DND-41 (cell line): ENCODE measurements at regions not wholly inside any gene's neighbourhood (a gene's known extent, or its start where the extent isn't known, plus 50 kb on each side); places are given as distances from the start of the nearest gene placed in this dataset.

Experiments
- ATAC-seq: fragments of 200-7000 bp; cut with Tn5 transposase; 3 replicates; pipeline ENCODE4 v1.9.1; 2021; ENCODE audit warnings: low read depth; ENCODE audit not compliant: insufficient read depth
- DNase-seq: peaks from one replicate; pipeline ENCODE4 v3.0.0-alpha.2; 2020
- H2AFZ ChIP-seq: 2 replicates; pipeline ENCODE4 v1.6.0; 2012; ENCODE audit warnings: low read depth, low read length
- H3K27ac ChIP-seq: 2 replicates; pipeline ENCODE4 v1.5.1; 2012; ENCODE audit warnings: low read length, inconsistent platforms
- H3K27me3 ChIP-seq: fragments of 200-600 bp; sonication (generic); 2 replicates; pipeline ENCODE4 v1.6.0; 2012; ENCODE audit warnings: low read length, mild to moderate bottlenecking, inconsistent platforms; ENCODE audit not compliant: insufficient read depth, poor library complexity
- H3K36me3 ChIP-seq: 2 replicates; pipeline ENCODE4 v1.5.1; 2012; ENCODE audit warnings: low read length, inconsistent platforms; ENCODE audit not compliant: insufficient read depth
- H3K4me1 ChIP-seq: 2 replicates; pipeline ENCODE4 v1.5.1; 2012; ENCODE audit warnings: mild to moderate bottlenecking, low read length; ENCODE audit not compliant: insufficient read depth
- H3K4me2 ChIP-seq: 2 replicates; pipeline ENCODE4 v1.6.0; 2012; ENCODE audit warnings: mild to moderate bottlenecking, moderate library complexity, low read length, inconsistent platforms; ENCODE audit not compliant: insufficient read depth
- H3K4me3 ChIP-seq, 2 experiments: fragments of 200-600 bp in 1 of 2; shearing (Covaris generic) in 1 of 2; 2 replicates each; pipeline ENCODE4 v1.5.1; 2012 to 2016; ENCODE audit warnings: inconsistent platforms in 2 of 2, low read length in 2 of 2, mild to moderate bottlenecking in 2 of 2, low read depth in 1 of 2, moderate library complexity in 1 of 2
- H3K79me2 ChIP-seq: 2 replicates; pipeline ENCODE4 v1.6.0; 2012; ENCODE audit warnings: low read length, inconsistent platforms; ENCODE audit not compliant: insufficient read depth
- H3K9ac ChIP-seq: 2 replicates; pipeline ENCODE4 v1.6.0; 2012; ENCODE audit warnings: low read depth, mild to moderate bottlenecking, inconsistent platforms, low read length, moderate library complexity
- H3K9me3 ChIP-seq: 2 replicates; pipeline ENCODE4 v1.5.1; 2012; ENCODE audit warnings: low read length, moderate library complexity, mild to moderate bottlenecking, inconsistent platforms; ENCODE audit not compliant: insufficient read depth, severe bottlenecking
- H4K20me1 ChIP-seq: 2 replicates; pipeline ENCODE4 v1.6.0; 2012; ENCODE audit warnings: low read length; ENCODE audit not compliant: insufficient read depth
- EZH2 ChIP-seq: IDR thresholded peaks from 3 replicates; pipeline ENCODE4 v1.6.1; 2012; ENCODE audit warnings: borderline replicate concordance, low read depth, mild to moderate bottlenecking, moderate library complexity, low read length, inconsistent platforms; ENCODE audit not compliant: severe bottlenecking
- TF ChIP-seq, protein P1 (sequence below): IDR thresholded peaks from 2 replicates; pipeline ENCODE4 v1.5.1; 2012; ENCODE audit warnings: borderline replicate concordance, low read length, moderate library complexity, mild to moderate bottlenecking; ENCODE audit not compliant: poor library complexity, severe bottlenecking; ENCODE audit errors: extremely low read depth

DNA sequence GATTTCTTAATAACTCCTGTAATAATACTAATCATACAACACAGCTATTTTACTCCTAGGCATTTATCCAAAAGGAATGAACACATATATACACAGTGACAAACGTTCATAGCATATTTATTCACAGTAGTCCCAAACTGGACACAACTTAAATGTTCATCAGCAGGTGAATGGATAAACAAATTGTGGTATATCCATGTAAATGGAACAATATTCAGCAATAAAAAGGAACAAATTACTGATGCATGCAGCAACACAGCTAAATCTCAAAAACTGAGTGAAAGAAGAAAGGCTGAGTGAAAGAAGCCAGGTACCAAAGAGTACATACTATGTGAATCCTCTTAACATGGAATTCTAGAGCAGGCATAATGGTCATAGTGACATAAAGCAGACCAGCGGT, 242.7 kb upstream of the USP24 start:
- ATAC-seq (no peak), DNase-seq (no peak)
- H3K4me2 ChIP-seq: no peak overlapping the region
- no peak overlapping the region for H3K27ac ChIP-seq
- no peaks in the 10 kb centered on the region for H3K27me3 ChIP-seq
- no peak overlapping the region for H3K9ac ChIP-seq
- H3K9me3 ChIP-seq: peaks cover 2% of the 10 kb centered on the region
- no peaks in the 10 kb centered on the region for H4K20me1 ChIP-seq
- no peak overlapping the region for H2AFZ ChIP-seq
- H3K79me2 ChIP-seq: no peaks in the 10 kb centered on the region
- no peaks in the 10 kb centered on the region for H3K36me3 ChIP-seq
- no peak overlapping the region for H3K4me3 ChIP-seq
- no peaks in the 10 kb centered on the region for H3K4me1 ChIP-seq
- TF ChIP-seq, protein P1, sequence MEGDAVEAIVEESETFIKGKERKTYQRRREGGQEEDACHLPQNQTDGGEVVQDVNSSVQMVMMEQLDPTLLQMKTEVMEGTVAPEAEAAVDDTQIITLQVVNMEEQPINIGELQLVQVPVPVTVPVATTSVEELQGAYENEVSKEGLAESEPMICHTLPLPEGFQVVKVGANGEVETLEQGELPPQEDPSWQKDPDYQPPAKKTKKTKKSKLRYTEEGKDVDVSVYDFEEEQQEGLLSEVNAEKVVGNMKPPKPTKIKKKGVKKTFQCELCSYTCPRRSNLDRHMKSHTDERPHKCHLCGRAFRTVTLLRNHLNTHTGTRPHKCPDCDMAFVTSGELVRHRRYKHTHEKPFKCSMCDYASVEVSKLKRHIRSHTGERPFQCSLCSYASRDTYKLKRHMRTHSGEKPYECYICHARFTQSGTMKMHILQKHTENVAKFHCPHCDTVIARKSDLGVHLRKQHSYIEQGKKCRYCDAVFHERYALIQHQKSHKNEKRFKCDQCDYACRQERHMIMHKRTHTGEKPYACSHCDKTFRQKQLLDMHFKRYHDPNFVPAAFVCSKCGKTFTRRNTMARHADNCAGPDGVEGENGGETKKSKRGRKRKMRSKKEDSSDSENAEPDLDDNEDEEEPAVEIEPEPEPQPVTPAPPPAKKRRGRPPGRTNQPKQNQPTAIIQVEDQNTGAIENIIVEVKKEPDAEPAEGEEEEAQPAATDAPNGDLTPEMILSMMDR: no peak
- TF ChIP-seq EZH2: no peak

DNA sequence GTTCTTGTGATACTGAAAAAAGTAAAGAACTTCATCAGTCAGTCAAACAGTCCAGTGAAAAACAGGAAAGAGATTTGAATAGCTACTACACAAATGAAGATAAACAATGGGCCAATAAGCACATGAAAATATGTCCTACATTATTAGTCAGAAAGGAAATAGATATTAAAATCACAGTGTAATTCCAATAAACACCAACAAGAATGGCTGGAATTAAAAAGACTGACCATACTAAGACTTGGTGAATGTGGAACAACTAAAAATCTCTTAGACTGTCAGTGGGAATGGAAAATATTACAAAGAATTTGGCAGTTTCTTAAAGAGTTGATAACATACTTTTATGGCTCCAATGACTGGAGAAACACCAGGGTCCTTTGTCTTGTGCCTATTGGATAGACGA, 241.8 kb upstream of the USP24 start:
- H3K36me3 ChIP-seq: no peaks in the 10 kb centered on the region
- H3K4me2 ChIP-seq: no peak overlapping the region
- no peaks in the 10 kb centered on the region for H3K4me1 ChIP-seq
- H3K4me3 ChIP-seq: no peak overlapping the region
- H3K9me3 ChIP-seq: peaks cover 2% of the 10 kb centered on the region
- TF ChIP-seq, protein P1: no peak
- TF ChIP-seq EZH2: no peak
- DNase-seq (no peak), ATAC-seq (no peak)
- no peak overlapping the region for H3K9ac ChIP-seq
- no peaks in the 10 kb centered on the region for H4K20me1 ChIP-seq
- H3K79me2 ChIP-seq: no peaks in the 10 kb centered on the region
- H2AFZ ChIP-seq: no peak overlapping the region
- H3K27ac ChIP-seq: no peak overlapping the region
- H3K27me3 ChIP-seq: no peaks in the 10 kb centered on the region

DNA sequence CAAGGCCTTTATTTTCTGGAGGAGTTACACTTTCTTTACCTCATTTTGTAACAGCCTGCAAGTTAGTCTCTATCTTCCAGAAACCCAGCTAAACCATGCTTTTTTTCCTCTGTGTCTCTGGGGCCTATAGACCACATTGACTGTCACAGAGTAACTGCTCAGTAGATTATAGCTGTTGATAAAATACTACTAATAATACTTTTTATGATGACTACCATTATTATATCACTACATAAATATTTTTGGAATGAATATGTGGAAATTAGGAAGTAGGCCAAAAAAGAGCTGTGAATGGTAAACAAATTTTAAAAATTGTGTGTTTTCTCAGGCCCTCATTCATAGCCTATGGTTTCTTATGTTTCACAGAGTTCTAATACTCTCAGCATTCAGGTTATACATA, 233.1 kb upstream of the USP24 start:
- H3K27me3 ChIP-seq: no peaks in the 10 kb centered on the region
- H3K9ac ChIP-seq: no peak overlapping the region
- no peaks in the 10 kb centered on the region for H4K20me1 ChIP-seq
- no peak overlapping the region for H2AFZ ChIP-seq
- H3K79me2 ChIP-seq: no peaks in the 10 kb centered on the region
- H3K4me2 ChIP-seq: no peak overlapping the region
- no peak overlapping the region for H3K4me3 ChIP-seq
- no peak overlapping the region for H3K27ac ChIP-seq
- H3K36me3 ChIP-seq: no peaks in the 10 kb centered on the region
- no peaks in the 10 kb centered on the region for H3K9me3 ChIP-seq
- H3K4me1 ChIP-seq: no peaks in the 10 kb centered on the region
- TF ChIP-seq, protein P1: no peak
- no peak for TF ChIP-seq EZH2
- ATAC-seq (no peak), DNase-seq (no peak)

DNA sequence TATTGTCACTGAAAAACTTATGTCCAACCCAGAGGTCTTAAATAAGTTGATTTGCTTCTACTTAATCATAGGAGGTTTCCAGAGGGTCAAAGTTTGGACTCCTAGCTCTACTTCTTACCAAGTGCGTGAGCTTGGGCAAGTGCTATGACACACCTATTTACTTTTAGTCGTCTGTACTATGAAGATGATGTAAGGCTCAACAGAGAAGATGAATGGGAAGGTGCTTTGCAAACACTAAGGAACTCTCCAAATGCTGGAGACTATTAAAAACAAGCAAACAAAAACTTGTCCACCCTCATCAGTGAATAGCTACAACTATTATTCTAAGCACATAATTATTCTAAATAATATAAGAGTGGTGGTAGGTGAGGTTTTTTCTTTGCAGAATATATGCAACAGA, 232.3 kb upstream of the USP24 start:
- Histone ChIP-seq H3K79me2 (no peaks in the 10 kb centered on the region), H3K9ac (no peak overlapping the region), H3K4me1 (no peaks in the 10 kb centered on the region), H4K20me1 (no peaks in the 10 kb centered on the region), H2AFZ (no peak overlapping the region), H3K27ac (no peak overlapping the region), H3K4me2 (no peak overlapping the region), H3K9me3 (no peaks in the 10 kb centered on the region), H3K4me3 (no peak overlapping the region), H3K36me3 (no peaks in the 10 kb centered on the region), H3K27me3 (no peaks in the 10 kb centered on the region)
- TF ChIP-seq, protein P1: no peak
- ATAC-seq (no peak), DNase-seq (no peak)
